ENCODE measurements at regions not wholly inside any gene's neighbourhood (a gene's known extent, or its start where the extent isn't known, plus 50 kb on each side); places are given as distances from the start of the nearest gene placed in this dataset.

DNA sequence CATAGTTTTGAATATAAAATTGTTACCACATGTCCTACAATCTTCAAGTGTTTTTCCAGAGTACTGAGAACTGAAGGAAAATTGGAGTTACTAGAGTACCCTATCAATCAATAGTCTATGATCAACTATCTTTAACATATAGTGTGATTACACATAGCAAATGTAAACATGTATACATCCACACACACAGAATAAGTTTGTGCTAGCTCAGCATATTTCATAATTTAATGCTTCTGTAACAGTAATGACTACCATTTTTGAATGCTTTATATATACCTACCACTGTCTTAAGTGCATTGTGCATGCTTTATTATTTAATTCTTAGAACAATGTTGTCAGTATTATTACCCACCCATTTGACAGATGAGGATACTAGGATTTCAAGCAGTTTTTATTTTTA is 523.9 kb downstream of the HAO1 start:
- H3K36me3 ChIP-seq (ENCODE audit: low read depth) = no peaks in the 10 kb centered on the region
- H3K79me2 ChIP-seq (ENCODE audit: insufficient read depth) = no peaks in the 10 kb centered on the region
- no peaks in the 10 kb centered on the region for H3K9me2 ChIP-seq (ENCODE audit: insufficient read depth)
- H3K4me3 ChIP-seq = no peak overlapping the region
- in situ Hi-C loops (cut with MboI) = no loop called here
- no peak overlapping the region for H3K27ac ChIP-seq
- TF ChIP-seq EZH2 (IDR thresholded peaks at IDR 0.05; ENCODE audit: insufficient read depth, poor library complexity, severe bottlenecking) (no peak), EZH2phosphoT487 (IDR thresholded peaks at IDR 0.05; ENCODE audit: insufficient read depth, low read depth) (no peak)
- no peaks in the 10 kb centered on the region for H4K20me1 ChIP-seq (ENCODE audit: insufficient read depth)
- H2AFZ ChIP-seq = no peak overlapping the region
- no peaks in the 10 kb centered on the region for H3F3A ChIP-seq (ENCODE audit: insufficient read depth)
- no peaks in the 10 kb centered on the region for H3K27me3 ChIP-seq (replicated peaks; ENCODE audit: insufficient read depth)
- no peak overlapping the region for H3K9ac ChIP-seq
- no peaks in the 10 kb centered on the region for H3K9me3 ChIP-seq (ENCODE audit: low read depth)
- H3K4me2 ChIP-seq (ENCODE audit: unreplicated experiment) = no peak overlapping the region
- no peak for DNase-seq
- no peaks in the 10 kb centered on the region for H3K4me1 ChIP-seq (ENCODE audit: insufficient read depth)

DNA sequence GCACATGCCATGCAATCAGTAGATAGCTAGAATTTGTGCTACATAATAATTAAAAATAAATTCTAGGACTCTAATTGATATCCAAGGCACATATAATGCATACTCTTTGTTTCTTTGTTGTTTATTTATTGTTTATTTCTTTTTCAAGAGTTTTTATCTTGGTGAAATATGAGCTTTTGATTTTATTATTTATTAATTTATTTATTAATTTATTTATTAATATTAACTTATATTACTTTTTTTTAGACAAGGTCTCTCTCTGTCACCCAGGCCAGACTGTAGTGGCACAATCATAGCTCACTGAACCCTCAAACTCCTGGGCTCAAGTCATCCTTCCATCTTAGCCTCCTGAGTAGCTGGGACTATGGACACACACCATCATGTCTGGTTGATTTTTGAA is 519.9 kb downstream of the HAO1 start:
- Histone ChIP-seq H3F3A (ENCODE audit: insufficient read depth) (no peaks in the 10 kb centered on the region), H3K27ac (no peak overlapping the region), H3K4me1 (ENCODE audit: insufficient read depth) (no peaks in the 10 kb centered on the region), H3K36me3 (ENCODE audit: low read depth) (no peaks in the 10 kb centered on the region), H3K4me2 (ENCODE audit: unreplicated experiment) (no peak overlapping the region), H3K27me3 (replicated peaks; ENCODE audit: insufficient read depth) (no peaks in the 10 kb centered on the region), H3K4me3 (no peak overlapping the region), H3K9ac (no peak overlapping the region), H2AFZ (no peak overlapping the region), H3K79me2 (ENCODE audit: insufficient read depth) (no peaks in the 10 kb centered on the region), H3K9me3 (ENCODE audit: low read depth) (no peaks in the 10 kb centered on the region), H3K9me2 (ENCODE audit: insufficient read depth) (no peaks in the 10 kb centered on the region), H4K20me1 (ENCODE audit: insufficient read depth) (no peaks in the 10 kb centered on the region)
- in situ Hi-C loops (cut with MboI) = no loop called here
- no peak for TF ChIP-seq EZH2 (IDR thresholded peaks at IDR 0.05; ENCODE audit: insufficient read depth, poor library complexity, severe bottlenecking)
- TF ChIP-seq EZH2phosphoT487 (IDR thresholded peaks at IDR 0.05; ENCODE audit: insufficient read depth, low read depth) = no peak
- DNase-seq = no peak

DNA sequence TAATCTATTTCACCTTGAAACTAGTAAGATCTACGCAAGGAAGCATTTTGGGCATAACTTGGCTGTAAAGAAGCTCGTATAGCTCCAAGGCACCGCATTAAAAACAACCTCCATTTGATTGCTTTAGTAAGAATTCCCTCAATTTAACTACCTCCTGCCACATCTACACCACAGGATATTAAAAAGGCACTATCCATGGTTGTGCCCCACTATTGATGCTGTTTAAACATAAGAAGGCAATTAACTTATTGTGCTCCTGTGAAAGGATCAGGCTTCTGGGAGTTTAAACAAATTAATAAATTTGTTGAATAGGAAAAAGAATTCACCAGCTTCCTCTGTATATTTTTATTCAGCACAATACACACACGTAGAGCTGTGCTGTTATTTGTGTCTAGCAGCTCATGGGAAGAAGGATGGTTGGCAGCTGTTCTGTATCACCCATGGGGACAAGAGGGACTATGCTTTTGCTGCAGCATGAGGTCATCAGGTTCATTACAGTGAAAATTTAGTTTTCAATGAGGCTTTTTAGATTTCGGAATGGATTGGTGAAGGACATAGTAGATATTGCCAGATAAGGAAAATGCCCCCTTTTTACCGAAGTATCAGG is 513.3 kb downstream of the HAO1 start:
- H4K20me1 ChIP-seq (ENCODE audit: insufficient read depth) = no peaks in the 10 kb centered on the region
- H3K79me2 ChIP-seq (ENCODE audit: insufficient read depth) = no peaks in the 10 kb centered on the region
- DNase-seq = no peak
- 0 out of 2 replicates have a peak overlapping the region, but pooled peaks have one; percentile 38 for H2AFZ ChIP-seq
- H3K9me2 ChIP-seq (ENCODE audit: insufficient read depth) = peaks cover 4% of the 10 kb centered on the region; the same call in 1 of the 2 replicates
- H3K9me3 ChIP-seq (ENCODE audit: low read depth) = no peaks in the 10 kb centered on the region
- H3K36me3 ChIP-seq (ENCODE audit: low read depth) = no peaks in the 10 kb centered on the region
- H3K4me3 ChIP-seq = no peak overlapping the region
- H3K4me2 ChIP-seq (ENCODE audit: unreplicated experiment) = no peak overlapping the region
- in situ Hi-C loops (cut with MboI) = no loop called here
- H3F3A ChIP-seq (ENCODE audit: insufficient read depth) = no peaks in the 10 kb centered on the region
- no peak overlapping the region for H3K9ac ChIP-seq
- H3K4me1 ChIP-seq (ENCODE audit: insufficient read depth) = no peaks in the 10 kb centered on the region
- 53% methylated on average over 6 of the region's 6 CpGs for WGBS, 2 experiments (ENCODE audit: low coverage in 1 of 2, low lambda C conversion rate in 2 of 2, missing lambda C conversion rate in 2 of 2)
- H3K27me3 ChIP-seq (replicated peaks; ENCODE audit: insufficient read depth) = no peaks in the 10 kb centered on the region
- no peak overlapping the region for H3K27ac ChIP-seq
- TF ChIP-seq EZH2phosphoT487 (IDR thresholded peaks at IDR 0.05; ENCODE audit: insufficient read depth, low read depth) = no peak
- no peak for TF ChIP-seq EZH2 (IDR thresholded peaks at IDR 0.05; ENCODE audit: insufficient read depth, poor library complexity, severe bottlenecking)

DNA sequence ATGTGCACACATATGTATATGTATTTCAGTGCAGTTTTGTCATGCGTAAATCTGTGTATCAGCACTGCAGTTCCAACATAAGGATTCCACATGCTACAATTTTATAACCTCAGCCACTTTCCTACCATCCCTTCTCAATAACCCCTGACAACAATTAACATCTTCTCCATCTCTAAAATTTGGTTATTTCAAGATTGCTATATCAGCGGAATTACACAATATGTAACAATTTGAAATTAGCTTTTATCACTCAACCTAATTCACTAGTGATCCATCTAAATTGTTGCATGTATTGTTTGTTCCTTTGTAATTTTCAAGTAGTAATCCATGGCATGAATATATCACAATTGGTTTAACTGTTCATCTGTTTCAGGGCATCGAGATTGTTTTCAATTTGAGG is 511.3 kb downstream of the HAO1 start:
- no peaks in the 10 kb centered on the region for H3K36me3 ChIP-seq (ENCODE audit: low read depth)
- H3K9me3 ChIP-seq (ENCODE audit: low read depth) = no peaks in the 10 kb centered on the region
- DNase-seq = no peak
- peaks cover 4% of the 10 kb centered on the region; the same call in 1 of the 2 replicates for H3K9me2 ChIP-seq (ENCODE audit: insufficient read depth)
- H3K9ac ChIP-seq = no peak overlapping the region
- no peak for TF ChIP-seq EZH2phosphoT487 (IDR thresholded peaks at IDR 0.05; ENCODE audit: insufficient read depth, low read depth)
- no peak for TF ChIP-seq EZH2 (IDR thresholded peaks at IDR 0.05; ENCODE audit: insufficient read depth, poor library complexity, severe bottlenecking)
- H3K27ac ChIP-seq = no peak overlapping the region
- in situ Hi-C loops (cut with MboI) = no loop called here
- no peaks in the 10 kb centered on the region for H3F3A ChIP-seq (ENCODE audit: insufficient read depth)
- no peaks in the 10 kb centered on the region for H4K20me1 ChIP-seq (ENCODE audit: insufficient read depth)
- no peak overlapping the region for H2AFZ ChIP-seq
- WGBS, 2 experiments (ENCODE audit: low coverage in 1 of 2, low lambda C conversion rate in 2 of 2, missing lambda C conversion rate in 2 of 2) = 55 to 66% methylated on average over 3 of the region's 3 CpGs
- no peaks in the 10 kb centered on the region for H3K27me3 ChIP-seq (replicated peaks; ENCODE audit: insufficient read depth)
- no peaks in the 10 kb centered on the region for H3K4me1 ChIP-seq (ENCODE audit: insufficient read depth)
- H3K4me2 ChIP-seq (ENCODE audit: unreplicated experiment) = no peak overlapping the region
- no peaks in the 10 kb centered on the region for H3K79me2 ChIP-seq (ENCODE audit: insufficient read depth)
- no peak overlapping the region for H3K4me3 ChIP-seq

DNA sequence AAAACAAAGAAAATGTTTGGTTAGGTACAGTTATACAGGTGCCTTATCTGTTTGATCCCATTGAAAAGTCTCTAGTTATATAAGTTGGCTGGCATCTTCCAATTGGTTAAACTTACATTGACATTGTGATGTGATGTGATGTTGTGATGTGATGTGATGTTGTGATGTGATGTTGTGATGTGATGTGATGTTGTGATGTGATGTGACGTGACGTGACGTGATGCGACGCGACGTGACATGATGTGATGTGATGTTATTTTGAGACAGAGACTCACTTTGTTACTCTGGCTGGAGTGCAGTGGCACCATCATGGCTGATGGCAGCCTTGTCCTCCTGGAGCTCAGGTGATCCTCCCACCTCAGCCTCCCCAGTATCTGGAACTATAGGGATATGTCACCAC is 507.6 kb downstream of the HAO1 start:
- Histone ChIP-seq H3F3A (ENCODE audit: insufficient read depth) (no peaks in the 10 kb centered on the region), H3K79me2 (ENCODE audit: insufficient read depth) (no peaks in the 10 kb centered on the region), H3K27me3 (replicated peaks; ENCODE audit: insufficient read depth) (no peaks in the 10 kb centered on the region), H3K9me3 (ENCODE audit: low read depth) (no peaks in the 10 kb centered on the region), H3K9ac (no peak overlapping the region), H3K36me3 (ENCODE audit: low read depth) (no peaks in the 10 kb centered on the region), H4K20me1 (ENCODE audit: insufficient read depth) (no peaks in the 10 kb centered on the region), H3K4me2 (ENCODE audit: unreplicated experiment) (no peak overlapping the region), H3K27ac (no peak overlapping the region), H3K4me3 (no peak overlapping the region), H3K4me1 (ENCODE audit: insufficient read depth) (no peaks in the 10 kb centered on the region), H3K9me2 (ENCODE audit: insufficient read depth) (peaks cover 4% of the 10 kb centered on the region; the same call in 1 of the 2 replicates), H2AFZ (no peak overlapping the region)
- in situ Hi-C loops (cut with MboI) = no loop called here
- no peak for TF ChIP-seq EZH2 (IDR thresholded peaks at IDR 0.05; ENCODE audit: insufficient read depth, poor library complexity, severe bottlenecking)
- TF ChIP-seq EZH2phosphoT487 (IDR thresholded peaks at IDR 0.05; ENCODE audit: insufficient read depth, low read depth) = no peak
- DNase-seq = no peak
- 96 to 98% methylated on average over 7 of the region's 7 CpGs for WGBS, 2 experiments (ENCODE audit: low coverage in 1 of 2, low lambda C conversion rate in 2 of 2, missing lambda C conversion rate in 2 of 2)

All from GM23248 (cell line).